ENCODE measurements at regions not wholly inside any gene's neighbourhood (a gene's known extent, or its start where the extent isn't known, plus 50 kb on each side); places are given as distances from the start of the nearest gene placed in this dataset.

DNA sequence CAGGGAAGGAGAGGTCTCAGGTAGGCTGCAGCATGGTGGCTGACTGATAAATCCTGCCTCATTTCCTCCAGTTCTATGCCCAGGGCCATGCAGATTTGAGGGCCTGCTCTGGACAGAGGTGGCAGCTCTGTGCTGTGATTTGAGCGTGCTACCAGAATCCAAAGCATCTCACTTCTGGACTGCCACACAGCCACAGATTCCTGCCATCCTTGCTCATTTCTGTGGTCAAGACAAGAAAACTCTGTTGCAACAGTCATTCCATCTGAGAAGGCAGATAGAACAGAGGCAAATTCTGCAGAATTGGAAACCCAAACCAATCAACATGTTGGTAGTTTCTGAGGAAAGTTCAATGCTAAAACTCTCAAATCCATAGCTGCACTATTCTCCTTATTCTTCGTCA is 102.8 kb upstream of the GALNT2 start:
- no peak for TF ChIP-seq CTCF (IDR thresholded peaks at IDR 0.05; ENCODE audit: control extremely low read depth in 1 of 3, insufficient read depth in 1 of 3, low read depth in 1 of 3, low read length in 3 of 3)
- no peak for TF ChIP-seq POLR2A (IDR thresholded peaks at IDR 0.05; ENCODE audit: control extremely low read depth in 1 of 2, low read depth in 2 of 2, low read length in 2 of 2)
- TF ChIP-seq GABPA (IDR thresholded peaks at IDR 0.05; ENCODE audit: borderline replicate concordance, insufficient read depth, low read length), result no peak
- TF ChIP-seq SIX5 (IDR thresholded peaks at IDR 0.05; ENCODE audit: low read depth, low read length), result no peak
- TF ChIP-seq EP300 (IDR thresholded peaks at IDR 0.05; ENCODE audit: borderline replicate concordance in 1 of 2, low read depth in 2 of 2, low read length in 2 of 2), result no peak
- TF ChIP-seq RFX5 (IDR thresholded peaks at IDR 0.05; ENCODE audit: borderline replicate concordance, low read depth, low read length), result no peak
- no peak for TF ChIP-seq ASH2L (IDR thresholded peaks at IDR 0.05; ENCODE audit: low read length)
- no peak for TF ChIP-seq SIRT6 (IDR thresholded peaks at IDR 0.05; ENCODE audit: low read length)
- no peak for TF ChIP-seq JUN (IDR thresholded peaks at IDR 0.05; ENCODE audit: low read depth, low read length)
